Astrocyte (in vitro differentiated cells and primary cell): ENCODE measurements at regions not wholly inside any gene's neighbourhood (a gene's known extent, or its start where the extent isn't known, plus 50 kb on each side); places are given as distances from the start of the nearest gene placed in this dataset.

Experiments used
- EZH2 ChIP-seq: IDR thresholded peaks from 2 replicates; pipeline ENCODE4 v1.6.1; 2012; ENCODE audit warnings: mild to moderate bottlenecking, low read length, inconsistent platforms; ENCODE audit not compliant: insufficient read depth
- TF ChIP-seq, protein P1 (sequence below): IDR thresholded peaks from 2 replicates; pipeline ENCODE4 v1.5.1; 2011; ENCODE audit warnings: low read depth, mild to moderate bottlenecking, inconsistent platforms, low read length, moderate library complexity; ENCODE audit not compliant: insufficient read depth

DNA sequence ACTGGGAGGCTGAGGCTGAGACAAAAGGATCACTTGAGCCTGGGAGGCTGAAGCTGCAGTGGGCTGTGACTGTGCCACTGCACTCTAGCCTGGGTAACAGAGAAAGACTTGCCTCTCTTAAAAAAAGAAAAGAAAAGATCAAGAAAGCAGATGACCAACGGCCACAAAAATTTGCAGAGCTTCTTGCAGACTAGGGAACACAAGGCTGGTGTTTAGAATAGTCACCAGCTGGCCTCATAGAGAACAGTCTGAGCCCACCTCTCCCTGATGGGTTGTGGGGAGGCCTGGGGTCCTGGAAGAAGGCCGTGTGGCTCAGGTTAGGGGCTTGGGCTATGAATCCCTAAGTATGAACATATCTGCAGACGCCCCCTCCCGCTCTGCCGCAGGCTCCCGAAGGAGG, 73.7 kb upstream of the MED9 start:
- TF ChIP-seq, protein P1, sequence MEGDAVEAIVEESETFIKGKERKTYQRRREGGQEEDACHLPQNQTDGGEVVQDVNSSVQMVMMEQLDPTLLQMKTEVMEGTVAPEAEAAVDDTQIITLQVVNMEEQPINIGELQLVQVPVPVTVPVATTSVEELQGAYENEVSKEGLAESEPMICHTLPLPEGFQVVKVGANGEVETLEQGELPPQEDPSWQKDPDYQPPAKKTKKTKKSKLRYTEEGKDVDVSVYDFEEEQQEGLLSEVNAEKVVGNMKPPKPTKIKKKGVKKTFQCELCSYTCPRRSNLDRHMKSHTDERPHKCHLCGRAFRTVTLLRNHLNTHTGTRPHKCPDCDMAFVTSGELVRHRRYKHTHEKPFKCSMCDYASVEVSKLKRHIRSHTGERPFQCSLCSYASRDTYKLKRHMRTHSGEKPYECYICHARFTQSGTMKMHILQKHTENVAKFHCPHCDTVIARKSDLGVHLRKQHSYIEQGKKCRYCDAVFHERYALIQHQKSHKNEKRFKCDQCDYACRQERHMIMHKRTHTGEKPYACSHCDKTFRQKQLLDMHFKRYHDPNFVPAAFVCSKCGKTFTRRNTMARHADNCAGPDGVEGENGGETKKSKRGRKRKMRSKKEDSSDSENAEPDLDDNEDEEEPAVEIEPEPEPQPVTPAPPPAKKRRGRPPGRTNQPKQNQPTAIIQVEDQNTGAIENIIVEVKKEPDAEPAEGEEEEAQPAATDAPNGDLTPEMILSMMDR = no peak
- no peak for TF ChIP-seq EZH2
